GM13976 (cell line): ENCODE measurements at regions not wholly inside any gene's neighbourhood (a gene's known extent, or its start where the extent isn't known, plus 50 kb on each side); places are given as distances from the start of the nearest gene placed in this dataset.
"Not testable (repeated sequence)": the region's sequence is repeated elsewhere in the genome, so short reads cannot be mapped to it uniquely, and the experiment has no call there.

Experiments
- DNase-seq: peaks from one replicate; pipeline ENCODE4 v3.0.0; 2012; ENCODE audit warnings: low spot score
- in situ Hi-C: fragments of 300-500 bp; cut with MboI; formaldehyde crosslinking; loops from one replicate; pipeline ENCODE4 v1.12.0; 2022; ENCODE audit warnings: low sequenced_read_pairs, mixed read lengths, inconsistent platforms; ENCODE audit not compliant: unreplicated experiment
- TF ChIP-seq, protein P1 (sequence below): IDR thresholded peaks from 2 replicates; pipeline ENCODE4 v1.5.1; 2012; ENCODE audit warnings: borderline replicate concordance, mild to moderate bottlenecking; ENCODE audit not compliant: insufficient read depth; ENCODE audit errors: extremely low read depth, missing control alignments, control extremely low read depth

DNA sequence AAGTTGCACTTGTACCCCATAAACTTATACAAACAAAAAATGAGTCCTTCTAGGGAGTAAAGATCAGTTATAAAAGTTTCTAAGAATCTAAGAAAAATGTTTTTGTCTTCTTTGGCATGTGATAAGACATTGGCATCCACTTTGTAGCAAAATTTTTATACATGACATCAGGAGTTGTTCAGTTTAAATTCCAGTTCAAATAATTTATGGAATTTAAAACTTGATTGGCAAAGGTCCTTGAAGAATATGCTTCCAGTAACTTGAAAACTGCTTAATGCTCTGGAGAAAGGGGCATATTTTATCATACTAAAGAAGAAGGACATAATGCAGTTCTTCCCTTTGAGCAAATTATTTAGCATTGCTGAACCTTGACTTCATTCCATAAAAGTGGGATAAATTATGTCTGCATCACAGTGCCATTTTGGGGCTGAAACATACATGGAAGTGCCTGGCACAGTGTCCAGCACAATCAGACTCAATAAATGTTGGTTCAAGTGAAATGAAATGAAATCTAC, 163.3 kb upstream of the IL15 start:
- in situ Hi-C loops = no loop called here

DNA sequence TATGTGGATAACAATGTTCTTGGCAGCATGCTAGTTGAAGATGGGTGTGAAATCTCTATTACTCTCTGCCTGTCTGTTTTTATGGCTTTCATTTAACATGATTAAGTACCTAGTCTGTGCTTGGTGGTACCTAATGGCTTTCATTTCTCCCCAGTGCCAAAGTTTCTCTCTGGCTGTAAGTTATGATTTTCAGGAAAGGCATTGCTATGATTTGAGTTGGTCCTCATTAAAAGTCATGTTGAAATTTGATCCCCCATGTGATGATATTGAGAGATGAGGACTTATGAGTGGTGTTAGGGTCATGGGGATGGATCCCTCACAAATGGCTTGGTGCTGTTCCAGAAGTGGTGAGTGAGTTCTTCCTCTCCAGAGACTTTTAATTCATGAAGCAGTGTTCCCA, 162.4 kb upstream of the IL15 start:
- TF ChIP-seq, protein P1, sequence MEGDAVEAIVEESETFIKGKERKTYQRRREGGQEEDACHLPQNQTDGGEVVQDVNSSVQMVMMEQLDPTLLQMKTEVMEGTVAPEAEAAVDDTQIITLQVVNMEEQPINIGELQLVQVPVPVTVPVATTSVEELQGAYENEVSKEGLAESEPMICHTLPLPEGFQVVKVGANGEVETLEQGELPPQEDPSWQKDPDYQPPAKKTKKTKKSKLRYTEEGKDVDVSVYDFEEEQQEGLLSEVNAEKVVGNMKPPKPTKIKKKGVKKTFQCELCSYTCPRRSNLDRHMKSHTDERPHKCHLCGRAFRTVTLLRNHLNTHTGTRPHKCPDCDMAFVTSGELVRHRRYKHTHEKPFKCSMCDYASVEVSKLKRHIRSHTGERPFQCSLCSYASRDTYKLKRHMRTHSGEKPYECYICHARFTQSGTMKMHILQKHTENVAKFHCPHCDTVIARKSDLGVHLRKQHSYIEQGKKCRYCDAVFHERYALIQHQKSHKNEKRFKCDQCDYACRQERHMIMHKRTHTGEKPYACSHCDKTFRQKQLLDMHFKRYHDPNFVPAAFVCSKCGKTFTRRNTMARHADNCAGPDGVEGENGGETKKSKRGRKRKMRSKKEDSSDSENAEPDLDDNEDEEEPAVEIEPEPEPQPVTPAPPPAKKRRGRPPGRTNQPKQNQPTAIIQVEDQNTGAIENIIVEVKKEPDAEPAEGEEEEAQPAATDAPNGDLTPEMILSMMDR = no peak
- in situ Hi-C loops = no loop called here
- no peak for DNase-seq

More for the DNA sequence above, 163.3 kb upstream of the IL15 start:
- DNase-seq = no peak
- TF ChIP-seq, protein P1 = no peak

DNA sequence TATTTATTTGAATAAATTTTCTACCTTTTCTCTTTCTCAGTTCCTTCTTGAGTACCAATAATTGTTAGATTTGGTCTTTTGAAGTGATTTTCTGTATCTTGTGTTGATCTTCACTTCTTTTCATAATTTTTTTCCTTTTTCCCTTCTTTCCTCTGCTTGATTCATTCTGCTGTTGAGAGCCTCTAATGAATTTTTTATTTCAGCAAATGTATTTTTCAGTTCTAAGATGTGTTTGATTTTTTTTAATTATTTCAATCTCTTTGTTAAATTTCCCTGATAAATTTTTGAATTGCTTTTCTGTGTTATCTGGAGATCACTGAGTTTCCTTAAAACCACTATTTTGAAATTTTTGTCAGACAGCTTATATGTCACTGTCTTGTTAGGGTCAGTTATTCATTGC, 155.4 kb upstream of the IL15 start:
- in situ Hi-C loops = no loop called here
- no peak for DNase-seq
- TF ChIP-seq, protein P1 = no peak

DNA sequence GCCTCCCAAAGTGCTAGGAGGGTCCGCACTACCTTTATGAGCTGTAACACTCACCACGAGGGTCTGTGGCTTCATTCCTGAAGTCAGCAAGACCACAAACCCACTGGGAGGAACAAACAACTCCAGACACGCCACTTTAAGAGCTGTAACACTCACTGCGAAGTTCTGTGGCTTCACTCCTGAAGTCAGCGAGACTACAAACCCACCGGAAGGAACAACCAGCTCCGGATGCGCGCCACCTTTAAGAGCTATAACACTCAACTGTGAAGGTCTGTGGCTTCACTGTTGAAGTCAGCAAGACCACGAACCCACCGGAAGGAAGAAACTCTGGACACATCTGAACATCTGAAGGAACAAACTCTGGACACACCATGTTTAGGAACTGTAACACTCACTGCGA, 152.1 kb upstream of the IL15 start:
- DNase-seq = not testable (repeated sequence)

DNA sequence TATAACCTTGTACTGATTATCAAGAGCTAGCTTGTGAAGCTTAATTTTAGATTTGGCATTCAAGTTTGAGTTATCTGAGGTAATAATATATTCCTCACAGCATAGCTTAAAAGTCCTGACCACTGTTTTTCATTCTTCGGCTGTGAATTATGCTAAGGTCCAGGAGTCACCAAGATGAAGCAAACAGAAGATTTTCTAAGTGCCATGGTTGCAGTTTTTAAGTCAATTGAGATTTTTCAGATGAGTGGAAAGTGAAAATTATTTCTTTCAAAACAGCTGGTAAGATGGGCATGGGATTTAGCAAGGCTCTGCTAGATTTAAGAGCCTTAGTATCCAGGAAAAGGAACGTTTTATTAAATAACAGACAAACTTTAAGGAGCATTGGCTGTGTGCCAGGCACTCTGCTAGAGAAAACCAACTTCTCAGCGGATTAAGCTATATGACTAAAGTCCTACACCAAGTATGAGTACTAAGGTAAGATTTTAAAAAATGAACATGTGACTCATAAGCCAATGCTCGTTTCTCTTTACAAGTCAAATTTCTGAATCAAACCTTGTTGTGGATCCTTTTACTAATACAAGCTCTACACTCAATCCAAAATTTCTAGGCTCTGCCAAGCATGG, 149.9 kb upstream of the IL15 start:
- in situ Hi-C loops = no loop called here
- no peak for DNase-seq
- TF ChIP-seq, protein P1 = no peak

More for the DNA sequence above, 152.1 kb upstream of the IL15 start:
- in situ Hi-C loops = not testable (repeated sequence)

DNA sequence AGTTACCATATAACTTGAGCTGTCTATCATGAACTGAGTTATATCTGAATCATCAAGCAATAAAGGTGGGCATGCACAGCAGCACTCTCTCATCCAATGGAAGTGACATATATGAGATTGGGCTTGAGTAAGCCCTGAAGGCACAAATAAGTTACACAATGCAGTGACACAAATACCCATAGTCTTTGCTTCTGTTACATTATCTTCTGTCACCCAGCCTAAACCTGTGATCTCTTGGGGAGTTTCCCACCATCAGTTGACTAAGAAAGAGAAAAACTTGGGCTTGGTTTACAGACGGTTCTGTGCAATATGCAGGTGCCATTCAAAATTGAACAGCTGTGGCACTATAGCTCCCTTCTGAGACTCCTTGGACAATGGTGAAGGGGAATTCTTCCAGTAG, 138.8 kb upstream of the IL15 start:
- DNase-seq = peak; percentile 17
- in situ Hi-C loops = no loop called here
- TF ChIP-seq, protein P1 = no peak

DNA sequence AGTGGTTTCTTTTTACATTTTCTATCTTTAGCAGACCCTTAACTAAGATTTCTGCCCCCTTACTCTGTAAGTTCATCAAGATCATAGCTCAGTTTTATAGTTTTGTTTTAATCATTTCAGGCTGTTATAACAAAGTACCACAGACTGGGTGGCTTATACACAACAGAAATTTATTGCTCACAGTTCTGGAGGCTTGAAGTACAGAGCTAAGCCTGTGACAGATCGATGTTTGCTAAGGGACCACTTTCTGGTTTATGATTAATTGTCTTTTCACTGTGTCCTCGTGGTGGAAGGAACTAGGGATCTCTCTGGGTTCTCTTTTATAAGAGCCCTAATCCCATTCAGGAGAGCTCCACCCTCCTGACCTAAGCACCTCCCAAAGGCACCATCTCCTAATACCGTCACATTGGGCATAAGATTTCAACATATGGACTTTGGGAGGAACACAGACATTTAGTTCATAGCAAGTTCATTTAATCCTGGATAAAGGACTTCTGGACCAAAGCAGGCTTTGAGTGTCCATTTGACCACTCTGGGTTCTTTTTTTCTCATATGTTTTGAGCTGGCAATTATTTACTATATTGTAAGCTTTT, 137.0 kb upstream of the IL15 start:
- TF ChIP-seq, protein P1 = no peak
- in situ Hi-C loops = no loop called here
- DNase-seq = no peak
